ENCODE measurements at regions not wholly inside any gene's neighbourhood (a gene's known extent, or its start where the extent isn't known, plus 50 kb on each side); places are given as distances from the start of the nearest gene placed in this dataset.

DNA sequence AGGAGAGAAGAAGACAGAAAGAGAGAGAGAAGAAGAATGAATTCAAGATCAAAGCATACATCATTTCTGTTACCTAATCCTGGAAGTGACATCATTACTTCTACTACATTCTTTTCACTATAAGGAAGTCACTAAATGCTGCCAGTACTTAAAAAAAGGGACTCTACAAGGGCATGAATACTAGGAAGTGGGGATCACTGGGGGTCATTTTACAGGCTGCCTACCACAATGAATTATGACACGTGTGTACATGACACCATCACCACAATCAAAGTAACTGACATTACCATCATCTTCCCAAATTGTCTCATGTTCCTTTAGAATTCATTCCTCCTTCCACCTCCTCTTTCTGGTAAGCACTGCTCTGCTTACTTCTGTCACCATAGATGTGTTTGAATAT is 227.0 kb downstream of the CPE start:
- Histone ChIP-seq H3K79me2 (ENCODE audit: control insufficient read depth, low read length) (no peaks in the 10 kb centered on the region), H3F3A (ENCODE audit: control insufficient read depth, insufficient read depth) (no peaks in the 10 kb centered on the region), H3K9me2 (replicated peaks; ENCODE audit: control insufficient read depth, low read length) (no peaks in the 10 kb centered on the region), H3K9me3 (ENCODE audit: control insufficient read depth, insufficient read depth, low read length) (no peaks in the 10 kb centered on the region), H3K4me2 (ENCODE audit: low read length) (no peak overlapping the region), H3K27ac (ENCODE audit: low read depth, low read length) (no peak overlapping the region), H3K27me3 (ENCODE audit: control insufficient read depth, low read length) (no peaks in the 10 kb centered on the region), H4K20me1 (ENCODE audit: control insufficient read depth, insufficient read depth, low read depth, low read length) (no peaks in the 10 kb centered on the region), H3K36me3 (ENCODE audit: control insufficient read depth, low read length) (no peaks in the 10 kb centered on the region), H3K4me3 (ENCODE audit: low read length) (no peak overlapping the region), H3K4me1 (ENCODE audit: control insufficient read depth, low read length) (no peaks in the 10 kb centered on the region)
- TF ChIP-seq, protein P1, sequence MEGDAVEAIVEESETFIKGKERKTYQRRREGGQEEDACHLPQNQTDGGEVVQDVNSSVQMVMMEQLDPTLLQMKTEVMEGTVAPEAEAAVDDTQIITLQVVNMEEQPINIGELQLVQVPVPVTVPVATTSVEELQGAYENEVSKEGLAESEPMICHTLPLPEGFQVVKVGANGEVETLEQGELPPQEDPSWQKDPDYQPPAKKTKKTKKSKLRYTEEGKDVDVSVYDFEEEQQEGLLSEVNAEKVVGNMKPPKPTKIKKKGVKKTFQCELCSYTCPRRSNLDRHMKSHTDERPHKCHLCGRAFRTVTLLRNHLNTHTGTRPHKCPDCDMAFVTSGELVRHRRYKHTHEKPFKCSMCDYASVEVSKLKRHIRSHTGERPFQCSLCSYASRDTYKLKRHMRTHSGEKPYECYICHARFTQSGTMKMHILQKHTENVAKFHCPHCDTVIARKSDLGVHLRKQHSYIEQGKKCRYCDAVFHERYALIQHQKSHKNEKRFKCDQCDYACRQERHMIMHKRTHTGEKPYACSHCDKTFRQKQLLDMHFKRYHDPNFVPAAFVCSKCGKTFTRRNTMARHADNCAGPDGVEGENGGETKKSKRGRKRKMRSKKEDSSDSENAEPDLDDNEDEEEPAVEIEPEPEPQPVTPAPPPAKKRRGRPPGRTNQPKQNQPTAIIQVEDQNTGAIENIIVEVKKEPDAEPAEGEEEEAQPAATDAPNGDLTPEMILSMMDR (IDR thresholded peaks at IDR 0.05; ENCODE audit: low read depth, low read length, poor library complexity, severe bottlenecking), result no peak
- no peak for TF ChIP-seq EZH2phosphoT487 (IDR thresholded peaks at IDR 0.05; ENCODE audit: borderline replicate concordance, low read length)

DNA sequence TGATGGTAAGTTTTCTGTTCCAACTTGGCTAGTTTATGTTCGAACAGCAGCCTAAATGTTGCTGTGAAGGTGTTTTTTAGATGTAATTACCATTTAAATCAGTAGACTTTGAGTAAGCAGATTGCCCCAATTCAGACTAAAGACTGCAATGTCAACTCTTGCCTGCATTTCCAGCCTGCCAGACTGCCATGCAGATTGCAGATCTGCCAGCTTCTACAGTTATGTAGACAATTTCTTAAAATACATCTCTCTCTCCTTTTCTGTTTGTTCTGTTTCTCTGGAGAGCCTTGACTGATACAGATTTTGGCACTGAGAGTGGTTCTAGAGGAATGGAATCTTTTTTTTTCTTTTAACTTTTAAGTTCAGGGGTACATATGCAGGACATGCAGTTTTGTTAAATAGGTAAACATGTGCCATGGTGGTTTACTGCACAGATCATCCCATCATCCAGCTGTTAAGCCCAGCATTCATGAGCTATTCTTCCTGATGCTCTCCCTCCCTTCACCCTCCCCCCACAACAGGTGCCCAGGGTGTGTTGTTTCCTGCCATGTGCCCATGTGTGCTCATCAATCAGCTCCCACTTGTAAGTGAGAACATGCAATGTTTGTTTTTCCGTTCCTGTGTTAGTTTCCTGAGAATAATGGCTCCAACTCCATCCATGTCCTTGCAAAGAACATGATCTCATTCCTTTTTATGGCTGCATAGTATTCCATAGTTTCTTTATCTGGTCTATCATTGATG is 227.8 kb downstream of the CPE start:
- no peaks in the 10 kb centered on the region for H3K27me3 ChIP-seq (ENCODE audit: control insufficient read depth, low read length)
- H3K4me1 ChIP-seq (ENCODE audit: control insufficient read depth, low read length), result no peaks in the 10 kb centered on the region
- H3F3A ChIP-seq (ENCODE audit: control insufficient read depth, insufficient read depth), result no peaks in the 10 kb centered on the region
- no peak for TF ChIP-seq EZH2phosphoT487 (IDR thresholded peaks at IDR 0.05; ENCODE audit: borderline replicate concordance, low read length)
- no peaks in the 10 kb centered on the region for H3K79me2 ChIP-seq (ENCODE audit: control insufficient read depth, low read length)
- no peak overlapping the region for H3K27ac ChIP-seq (ENCODE audit: low read depth, low read length)
- H3K9me2 ChIP-seq (replicated peaks; ENCODE audit: control insufficient read depth, low read length), result no peaks in the 10 kb centered on the region
- no peaks in the 10 kb centered on the region for H3K9me3 ChIP-seq (ENCODE audit: control insufficient read depth, insufficient read depth, low read length)
- no peaks in the 10 kb centered on the region for H3K36me3 ChIP-seq (ENCODE audit: control insufficient read depth, low read length)
- H3K4me2 ChIP-seq (ENCODE audit: low read length), result no peak overlapping the region
- no peak overlapping the region for H3K4me3 ChIP-seq (ENCODE audit: low read length)
- no peaks in the 10 kb centered on the region for H4K20me1 ChIP-seq (ENCODE audit: control insufficient read depth, insufficient read depth, low read depth, low read length)

DNA sequence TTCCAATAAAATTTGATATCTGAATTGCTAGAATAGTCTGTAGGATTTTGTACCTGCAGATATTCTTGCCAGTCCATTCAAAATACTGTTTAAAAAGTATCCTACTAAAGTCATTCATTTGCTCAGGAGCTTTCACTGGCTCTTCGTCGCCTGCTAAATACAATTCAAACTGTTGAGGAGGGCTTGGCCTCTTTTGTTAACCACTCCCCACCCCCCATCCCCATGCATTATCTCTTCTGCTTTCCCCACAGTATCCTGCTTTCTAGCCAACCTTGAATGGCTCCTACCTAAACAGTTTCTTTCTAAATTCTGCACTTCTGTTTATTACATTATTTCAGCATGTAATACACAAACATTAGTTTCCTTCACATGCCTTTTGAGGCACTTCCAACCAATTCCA is 230.8 kb downstream of the CPE start:
- no peaks in the 10 kb centered on the region for H4K20me1 ChIP-seq (ENCODE audit: control insufficient read depth, insufficient read depth, low read depth, low read length)

More for the DNA sequence above, 230.8 kb downstream of the CPE start:
- Histone ChIP-seq H3K27me3 (ENCODE audit: control insufficient read depth, low read length) (no peaks in the 10 kb centered on the region), H3K9me3 (ENCODE audit: control insufficient read depth, insufficient read depth, low read length) (no peaks in the 10 kb centered on the region), H3K4me2 (ENCODE audit: low read length) (no peak overlapping the region), H3K4me1 (ENCODE audit: control insufficient read depth, low read length) (no peaks in the 10 kb centered on the region), H3K36me3 (ENCODE audit: control insufficient read depth, low read length) (no peaks in the 10 kb centered on the region), H3K9me2 (replicated peaks; ENCODE audit: control insufficient read depth, low read length) (no peaks in the 10 kb centered on the region), H3K79me2 (ENCODE audit: control insufficient read depth, low read length) (no peaks in the 10 kb centered on the region), H3F3A (ENCODE audit: control insufficient read depth, insufficient read depth) (no peaks in the 10 kb centered on the region), H3K27ac (ENCODE audit: low read depth, low read length) (no peak overlapping the region), H3K4me3 (ENCODE audit: low read length) (no peak overlapping the region)
- TF ChIP-seq, protein P1 (IDR thresholded peaks at IDR 0.05; ENCODE audit: low read depth, low read length, poor library complexity, severe bottlenecking), result no peak
- no peak for TF ChIP-seq EZH2phosphoT487 (IDR thresholded peaks at IDR 0.05; ENCODE audit: borderline replicate concordance, low read length)

All from DOHH2 (cell line).